PC-3 (cell line): ENCODE measurements at regions not wholly inside any gene's neighbourhood (a gene's known extent, or its start where the extent isn't known, plus 50 kb on each side); places are given as distances from the start of the nearest gene placed in this dataset.

Experiments used
- EZH2 ChIP-seq: fragments of 300-600 bp; sonication (generic); IDR thresholded peaks from one replicate; pipeline ENCODE4 v1.6.1; 2017; ENCODE audit warnings: antibody characterized with exemption, mild to moderate bottlenecking, low read length; ENCODE audit not compliant: unreplicated experiment
- EZH2phosphoT487 ChIP-seq: fragments of 300-600 bp; sonication (generic); IDR thresholded peaks from 2 replicates; pipeline ENCODE4 v1.6.1; 2018; ENCODE audit warnings: mild to moderate bottlenecking, antibody characterized with exemption, low read length, borderline replicate concordance
- TF ChIP-seq, protein P1 (sequence below): fragments of 300-600 bp; sonication (generic); conservative IDR thresholded peaks from 2 replicates; pipeline ENCODE4 v1.5.1; 2017; ENCODE audit warnings: antibody characterized with exemption, low read depth, mild to moderate bottlenecking, low read length

DNA sequence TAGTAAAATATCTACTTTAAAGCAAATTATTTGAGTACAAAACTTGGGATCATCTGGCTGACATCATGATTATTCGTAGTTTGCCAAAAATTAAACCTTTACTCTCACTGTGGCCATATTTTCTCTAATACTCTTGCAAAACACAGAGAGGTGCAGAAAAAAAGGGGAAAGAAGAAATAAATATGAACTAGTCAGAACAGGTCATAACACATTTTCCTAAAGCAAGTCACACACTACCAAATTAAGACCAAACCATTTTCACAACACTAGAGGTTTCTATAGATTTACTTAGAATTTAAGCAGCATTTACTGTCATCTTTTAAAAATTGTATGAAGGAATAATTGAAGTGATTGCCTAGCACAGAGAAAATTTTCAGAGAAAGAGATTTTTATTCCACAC lies 726.1 kb downstream of the SORCS1 start:
- TF ChIP-seq, protein P1, sequence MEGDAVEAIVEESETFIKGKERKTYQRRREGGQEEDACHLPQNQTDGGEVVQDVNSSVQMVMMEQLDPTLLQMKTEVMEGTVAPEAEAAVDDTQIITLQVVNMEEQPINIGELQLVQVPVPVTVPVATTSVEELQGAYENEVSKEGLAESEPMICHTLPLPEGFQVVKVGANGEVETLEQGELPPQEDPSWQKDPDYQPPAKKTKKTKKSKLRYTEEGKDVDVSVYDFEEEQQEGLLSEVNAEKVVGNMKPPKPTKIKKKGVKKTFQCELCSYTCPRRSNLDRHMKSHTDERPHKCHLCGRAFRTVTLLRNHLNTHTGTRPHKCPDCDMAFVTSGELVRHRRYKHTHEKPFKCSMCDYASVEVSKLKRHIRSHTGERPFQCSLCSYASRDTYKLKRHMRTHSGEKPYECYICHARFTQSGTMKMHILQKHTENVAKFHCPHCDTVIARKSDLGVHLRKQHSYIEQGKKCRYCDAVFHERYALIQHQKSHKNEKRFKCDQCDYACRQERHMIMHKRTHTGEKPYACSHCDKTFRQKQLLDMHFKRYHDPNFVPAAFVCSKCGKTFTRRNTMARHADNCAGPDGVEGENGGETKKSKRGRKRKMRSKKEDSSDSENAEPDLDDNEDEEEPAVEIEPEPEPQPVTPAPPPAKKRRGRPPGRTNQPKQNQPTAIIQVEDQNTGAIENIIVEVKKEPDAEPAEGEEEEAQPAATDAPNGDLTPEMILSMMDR: no peak
- TF ChIP-seq EZH2phosphoT487: no peak
- no peak for TF ChIP-seq EZH2
